SKM-1 treated with dmso at 0.1 percent for 144 hours (cell line): ENCODE measurements at regions not wholly inside any gene's neighbourhood (a gene's known extent, or its start where the extent isn't known, plus 50 kb on each side); places are given as distances from the start of the nearest gene placed in this dataset.

Experiments
- DNase-seq: peaks from one replicate; lab custom pipeline; 2025; ENCODE audit not compliant: unreplicated experiment; lab: John Stamatoyannopoulos, UW

GRCh38 chr9:108521063-108521590, 334.7 kb downstream of the ACTL7B start:
- no peak for DNase-seq

- no peak for DNase-seq
Observed at GRCh38 chr9:108519437-108519836, 336.3 kb downstream of the ACTL7B start.

DNA sequence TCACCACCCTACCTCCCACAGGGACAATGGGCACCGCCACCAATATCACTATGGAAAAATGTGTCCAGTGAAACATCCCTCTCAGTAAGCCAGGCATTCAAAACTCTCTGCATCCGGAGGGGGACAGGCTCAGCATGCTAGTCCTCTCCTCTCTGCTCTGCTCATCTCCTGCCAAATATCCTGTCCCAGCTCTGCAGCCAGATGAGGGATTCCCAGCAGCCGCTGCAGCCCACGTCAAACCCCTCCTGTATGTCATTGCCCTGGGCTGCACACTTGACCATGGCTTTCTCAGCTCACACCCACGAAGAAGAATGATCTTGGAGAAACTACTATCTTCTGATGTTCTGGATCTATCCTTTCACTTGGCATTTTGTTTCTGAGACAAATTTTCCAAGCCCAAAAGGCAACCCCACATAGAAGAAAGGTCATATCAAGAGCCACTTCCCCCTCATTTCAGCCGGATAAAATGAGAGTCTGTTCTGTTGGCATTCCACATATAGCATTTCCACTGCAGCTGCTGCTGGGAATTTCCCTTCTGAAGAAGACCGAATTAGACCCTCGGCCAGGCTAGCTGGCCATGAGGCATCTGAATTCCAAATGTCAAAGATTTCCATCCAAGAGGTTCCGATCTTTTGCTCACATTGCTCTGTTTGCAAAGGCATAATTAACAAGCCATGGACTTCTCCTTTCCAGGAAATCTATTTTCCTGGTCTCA, 338.0 kb downstream of the ACTL7B start:
- no peak for DNase-seq

DNA sequence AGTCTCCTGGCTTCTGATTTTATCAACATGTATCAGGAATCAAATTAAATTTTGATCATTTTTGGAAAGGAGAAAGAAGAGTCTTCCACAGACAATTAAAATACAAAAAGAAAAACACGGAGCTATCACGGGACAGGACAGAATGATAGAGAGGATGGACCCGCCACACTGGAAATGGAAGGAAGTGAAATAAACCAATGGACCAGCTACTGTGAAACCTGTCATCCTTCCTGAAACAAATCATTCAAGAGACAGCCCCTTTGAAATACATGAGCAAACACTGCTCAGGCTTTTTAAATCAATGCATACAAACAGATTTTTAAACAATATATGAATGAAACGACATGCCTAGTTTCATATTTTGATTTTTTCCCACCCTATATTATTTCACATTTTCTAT, 339.4 kb downstream of the ACTL7B start:
- DNase-seq: no peak

DNA sequence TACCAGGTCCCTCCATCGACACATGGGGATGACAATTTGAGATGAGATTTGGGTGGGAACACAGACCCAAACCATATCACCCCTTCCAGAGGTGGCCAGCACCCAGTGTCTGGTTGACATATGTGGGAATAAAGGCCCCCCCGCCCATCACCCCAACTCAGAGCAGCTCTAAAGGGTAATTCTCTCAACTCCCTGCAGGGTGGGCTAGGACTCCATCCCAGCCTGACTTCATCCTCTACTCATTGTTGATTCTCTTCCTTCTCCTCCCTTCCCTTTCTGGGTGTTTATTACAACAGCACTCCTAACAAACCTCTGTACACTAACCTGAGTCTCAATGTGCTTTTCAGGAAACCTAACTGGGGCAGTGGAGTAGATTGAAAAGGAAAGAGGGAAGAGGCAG, 339.9 kb downstream of the ACTL7B start:
- no peak for DNase-seq

DNA sequence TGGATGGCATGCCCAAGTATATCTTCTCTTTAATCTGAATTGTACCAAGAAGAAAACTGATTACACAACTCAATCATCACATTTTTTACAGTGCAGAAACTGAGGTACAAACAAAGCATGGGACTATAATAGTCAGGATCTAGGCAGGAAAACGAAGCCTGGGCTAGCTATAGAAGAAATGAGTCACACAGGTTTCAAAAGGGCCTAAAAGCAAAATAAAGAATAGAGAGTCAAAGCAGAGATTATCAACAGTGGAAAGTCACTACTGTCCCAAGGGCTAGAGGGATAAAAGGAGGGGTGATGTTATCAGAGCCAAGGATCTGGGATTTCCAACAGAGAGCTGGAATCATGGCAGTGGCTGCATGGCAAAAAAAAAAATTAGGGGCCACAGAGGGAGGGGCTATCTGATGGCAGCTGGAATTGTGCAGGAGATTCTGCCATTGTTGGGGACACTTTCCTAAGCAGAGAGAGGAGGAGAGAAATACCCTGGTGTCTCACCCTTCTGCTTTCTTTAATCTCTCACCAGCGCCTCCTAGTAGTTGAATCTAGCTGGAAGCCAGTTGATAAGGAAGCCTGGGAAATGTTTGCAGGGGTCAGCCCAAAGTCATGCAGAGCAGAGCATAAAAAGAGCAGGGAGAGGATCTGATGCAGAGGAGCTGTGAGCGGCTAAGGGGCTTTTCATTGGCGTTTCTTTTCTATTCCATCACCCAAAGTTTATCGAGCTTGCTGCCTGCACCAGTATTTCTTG, 343.2 kb downstream of the ACTL7B start:
- no peak for DNase-seq

GRCh38 chr9:108511307-108511706, 344.5 kb downstream of the ACTL7B start:
- DNase-seq: no peak

DNA sequence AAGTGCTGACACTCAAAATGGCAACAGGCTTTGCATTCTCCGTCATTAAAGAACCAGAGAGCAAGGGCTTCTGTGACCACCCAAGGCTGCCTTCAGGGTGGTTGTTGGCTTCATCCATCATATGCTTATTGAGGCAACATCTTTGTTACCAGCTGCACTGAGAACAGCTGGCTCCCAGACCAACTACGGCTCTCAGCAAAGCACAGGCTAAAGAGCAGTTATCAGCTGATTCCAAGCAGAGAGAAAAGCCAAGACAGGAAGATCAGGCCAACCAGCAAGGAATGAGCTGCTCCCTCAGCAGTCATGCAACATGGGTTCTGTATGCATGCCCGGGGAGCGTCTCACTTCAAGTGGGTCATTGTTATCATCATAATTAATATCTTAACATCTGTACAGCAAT, 358.9 kb downstream of the ACTL7B start:
- DNase-seq: no peak

DNA sequence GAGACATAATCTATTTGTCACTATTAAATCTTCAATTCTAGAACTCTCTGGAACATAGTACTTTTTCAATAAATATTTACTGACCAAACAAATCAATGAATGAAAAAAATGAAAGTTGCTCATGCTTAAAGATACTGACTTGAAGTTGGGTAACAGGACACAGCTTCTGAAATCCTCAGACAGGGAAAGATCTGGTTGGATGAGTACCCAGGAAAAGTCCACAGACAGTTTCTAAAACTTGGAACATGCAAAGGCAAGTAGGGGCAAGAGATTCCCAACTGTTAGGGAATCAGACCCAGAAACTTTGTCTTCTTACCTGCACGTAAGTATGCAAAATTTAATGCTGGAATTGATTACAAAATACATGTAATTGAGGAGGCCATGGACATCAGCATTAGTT, 366.2 kb downstream of the ACTL7B start:
- DNase-seq: no peak

- no peak for DNase-seq
Observed at GRCh38 chr9:108486831-108487230, 369.0 kb downstream of the ACTL7B start.

DNA sequence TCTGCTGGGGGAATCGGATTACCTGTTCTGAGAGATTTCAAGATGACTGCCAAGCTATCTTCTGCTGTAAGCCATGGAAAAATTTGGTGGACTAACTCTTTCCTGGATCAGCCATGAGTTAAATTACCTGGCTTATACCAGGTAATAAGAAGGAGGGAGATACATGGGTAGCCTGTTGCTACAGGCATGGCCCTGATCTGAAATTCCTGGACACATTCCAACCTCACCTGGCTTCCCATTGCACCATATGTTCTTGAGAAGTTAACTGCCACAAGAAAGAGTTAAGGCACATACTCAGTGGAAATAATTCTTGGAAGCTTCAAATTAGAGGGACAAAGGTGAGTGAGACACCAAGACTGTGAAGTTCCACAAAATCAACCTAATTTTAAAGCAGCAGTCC, 371.3 kb downstream of the ACTL7B start:
- no peak for DNase-seq

DNA sequence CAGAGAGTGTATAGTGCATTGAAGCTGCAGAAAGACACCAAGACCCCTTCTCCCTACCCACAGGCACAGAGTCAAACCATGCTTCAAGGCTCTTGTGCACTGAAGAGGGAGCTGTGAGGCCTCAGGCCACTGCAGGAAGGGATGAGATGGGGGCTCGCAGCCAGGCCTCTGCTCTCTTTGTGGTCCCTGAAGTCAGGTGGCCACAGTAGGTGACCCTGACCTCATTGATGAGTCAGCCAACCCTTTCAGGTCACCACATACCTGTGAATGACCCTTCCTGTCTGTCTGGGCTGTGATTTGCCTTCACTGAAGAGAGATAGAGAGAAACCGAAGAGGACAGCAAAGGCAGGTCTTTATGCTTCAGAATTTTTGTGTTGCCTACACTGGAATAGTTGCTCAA, 372.1 kb downstream of the ACTL7B start:
- DNase-seq: no peak

- DNase-seq: no peak
Observed at GRCh38 chr9:108479989-108480652, 375.7 kb downstream of the ACTL7B start.

DNA sequence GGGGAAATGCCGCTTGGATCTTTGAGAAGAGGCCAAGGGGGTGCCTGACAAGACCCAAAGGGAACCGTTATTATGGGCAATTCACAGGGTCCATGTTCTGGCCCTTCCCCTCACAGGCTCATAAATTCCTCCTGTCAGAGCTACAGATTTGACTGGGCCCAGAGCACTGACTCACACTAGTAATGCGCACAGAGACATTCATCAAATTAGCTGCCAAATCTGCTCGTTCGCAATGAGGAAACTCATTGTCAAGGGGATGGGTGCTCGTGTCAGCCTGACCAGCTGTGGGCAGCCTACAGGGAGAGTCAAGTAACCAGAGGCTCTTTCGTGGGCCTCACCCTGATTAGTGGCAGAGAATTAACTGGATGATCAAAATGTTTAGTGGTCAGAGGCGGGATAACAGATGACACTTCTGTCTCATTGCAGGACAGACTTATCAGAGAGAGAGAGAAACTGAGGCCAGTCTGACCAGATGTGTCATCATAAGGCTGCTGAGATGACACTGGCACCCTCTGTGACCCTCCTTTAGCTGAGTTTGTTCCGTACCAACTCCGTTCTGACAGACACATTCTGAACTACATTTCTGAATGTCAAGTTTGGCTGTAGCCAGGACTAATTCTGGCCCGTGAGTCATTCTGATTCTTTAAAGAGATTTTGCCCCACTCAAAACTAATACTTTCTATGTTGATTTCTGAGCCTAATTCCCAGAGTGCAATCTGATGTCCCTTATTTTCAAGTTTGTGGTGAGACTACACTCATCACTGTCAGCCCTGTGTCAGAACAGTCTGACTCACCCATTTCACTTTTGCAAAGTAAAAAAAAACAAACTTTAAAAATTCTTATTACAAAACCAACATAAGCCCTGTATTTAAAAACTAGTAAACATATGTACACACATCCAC, 377.1 kb downstream of the ACTL7B start:
- no peak for DNase-seq

GRCh38 chr9:108477529-108478006, 378.2 kb downstream of the ACTL7B start:
- no peak for DNase-seq

DNA sequence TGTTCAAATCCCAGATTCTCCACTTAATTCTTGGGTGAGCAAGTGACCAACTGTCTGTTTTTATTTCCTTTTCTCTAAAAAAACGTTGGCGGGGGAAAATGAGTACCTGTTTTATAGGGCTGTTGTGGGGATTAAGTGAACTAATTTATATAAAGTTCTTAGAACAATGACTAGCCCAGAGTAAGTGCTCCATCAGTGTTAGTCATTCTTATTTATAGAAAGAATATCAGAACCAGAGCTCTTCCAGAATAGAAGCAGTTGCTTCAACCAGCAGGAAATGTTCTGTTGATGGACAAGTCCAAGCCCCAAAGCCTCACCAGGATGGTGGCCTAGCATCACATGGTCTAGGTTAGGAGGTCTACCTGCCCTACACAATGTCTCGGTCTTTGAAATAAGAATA, 379.2 kb downstream of the ACTL7B start:
- DNase-seq: no peak

- DNase-seq: no peak
Observed at GRCh38 chr9:108475813-108476212, 380.0 kb downstream of the ACTL7B start.

DNA sequence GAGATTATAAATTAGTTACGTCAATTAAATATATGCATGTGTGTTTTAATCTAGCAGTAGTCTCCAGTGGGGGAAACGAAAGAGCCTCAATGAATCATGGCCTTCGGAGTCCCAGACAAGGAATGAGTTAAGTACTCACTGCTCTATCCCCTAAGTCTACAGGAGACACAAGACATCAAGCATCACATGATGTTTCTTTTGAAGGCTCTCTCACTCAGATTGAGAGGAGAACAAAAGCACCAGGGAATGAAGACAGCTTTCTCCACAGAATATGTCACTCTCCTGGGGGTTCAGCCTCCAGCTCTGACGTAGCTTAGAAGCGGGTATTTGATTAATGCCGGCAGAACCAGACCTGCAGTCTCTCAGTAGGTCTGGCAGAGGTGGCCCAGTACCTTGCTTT, 381.4 kb downstream of the ACTL7B start:
- no peak for DNase-seq

DNA sequence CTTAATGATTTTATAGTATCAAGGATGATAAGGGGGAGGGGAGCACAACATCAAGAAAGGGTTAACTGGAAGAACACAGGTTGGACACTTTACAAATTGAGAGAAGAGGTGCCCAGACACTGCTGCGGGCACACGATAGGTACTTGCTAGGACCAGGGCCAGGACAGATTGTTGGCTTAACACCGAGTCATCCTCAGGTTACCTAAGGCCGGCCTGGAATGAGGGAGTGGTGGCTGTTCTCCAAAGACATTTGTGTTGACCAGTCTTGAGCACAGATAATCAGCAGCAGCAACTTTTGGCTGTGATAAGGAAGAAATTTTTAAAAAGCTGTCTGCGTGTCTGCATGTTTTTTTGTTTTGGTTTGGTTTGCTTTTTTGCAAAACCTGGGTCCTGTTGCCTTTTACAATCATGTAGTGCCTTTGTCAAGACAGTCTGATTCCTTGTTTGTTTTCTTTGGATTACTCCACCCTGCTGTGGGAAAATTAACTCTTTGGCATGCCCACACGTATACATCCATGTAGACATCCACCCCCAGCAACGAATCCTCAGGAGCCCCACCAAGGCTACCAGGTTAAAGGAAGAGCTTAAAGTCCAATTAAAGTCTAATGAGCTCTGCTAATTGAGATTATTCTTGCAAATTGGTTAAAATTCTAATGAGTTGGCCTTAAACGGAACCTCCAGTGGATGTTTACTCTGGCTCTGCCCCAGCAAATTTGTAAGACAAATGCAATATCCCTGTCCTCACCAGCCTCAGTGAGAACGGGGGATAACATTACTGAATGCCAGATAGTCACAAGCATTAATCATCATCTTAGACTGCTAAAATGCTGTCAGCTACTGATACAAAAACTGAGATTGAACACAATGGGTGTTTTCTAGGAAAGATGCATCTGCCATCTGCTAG, 382.3 kb downstream of the ACTL7B start:
- DNase-seq: no peak

DNA sequence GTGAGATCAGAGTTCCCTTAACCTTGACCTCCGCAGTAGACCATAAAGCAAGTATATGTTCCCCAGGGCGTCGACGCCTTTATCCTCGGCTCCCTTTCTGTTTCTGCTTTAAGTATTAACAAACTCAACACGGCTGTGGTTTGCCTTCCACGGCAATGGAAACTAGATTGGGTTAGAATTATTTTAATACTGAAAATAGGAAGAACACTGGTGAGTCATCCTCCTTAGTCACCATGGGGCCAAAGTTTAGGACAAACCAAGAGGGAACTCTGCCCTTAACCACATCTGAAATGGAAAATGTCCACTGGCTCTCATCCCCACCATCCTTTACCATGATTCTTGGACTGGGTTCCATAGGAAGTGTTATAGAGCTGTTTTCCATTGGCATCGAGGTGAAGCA, 386.1 kb downstream of the ACTL7B start:
- no peak for DNase-seq
